PC-9 (cell line): ENCODE measurements at regions not wholly inside any gene's neighbourhood (a gene's known extent, or its start where the extent isn't known, plus 50 kb on each side); places are given as distances from the start of the nearest gene placed in this dataset.

Experiments
- BruUV-seq: library from RNA; stranded (reverse); fragments of 400-500 nt; replicated peaks from 2 replicates; lab custom pipeline; 2021; lab: Mats Ljungman, UMichigan
- CTCF ChIA-PET: fragments of 300-600 bp; sonication (Branson Sonifier 250); formaldehyde crosslinking; loops from one replicate; lab custom pipeline; 2022; ENCODE audit warnings: antibody characterized with exemption; lab: Charles Lee
- POLR2A ChIA-PET: fragments of 300-600 bp; sonication (Branson Sonifier 250); formaldehyde crosslinking; loops from one replicate; lab custom pipeline; 2022; ENCODE audit warnings: antibody characterized with exemption; ENCODE audit not compliant: unreplicated experiment; lab: Charles Lee
- DNase-seq, 2 experiments: peaks; one replicate each; pipeline versions ENCODE4 v3.0.0 to v3.0.0-alpha.2; 2015 to 2022; ENCODE audit warnings: mixed read lengths in 1 of 2
- H2AFZ ChIP-seq: fragments of 200-600 bp; sonication (generic); 2 replicates; pipeline ENCODE4 v1.8.1; 2017; ENCODE audit warnings: antibody characterized with exemption
- H3F3A ChIP-seq: fragments of 200-600 bp; sonication (generic); 2 replicates; pipeline ENCODE4 v1.8.1; 2017; ENCODE audit warnings: antibody characterized with exemption, mild to moderate bottlenecking, low read depth; ENCODE audit not compliant: insufficient read depth
- H3K27ac ChIP-seq: fragments of 200-600 bp; sonication (generic); 2 replicates; pipeline ENCODE4 v1.6.1; 2016; ENCODE audit warnings: mixed run types
- H3K27me3 ChIP-seq: fragments of 200-600 bp; sonication (generic); 2 replicates; pipeline ENCODE4 v1.6.1; 2016; ENCODE audit warnings: low read depth, mixed run types; ENCODE audit not compliant: insufficient read depth
- H3K36me3 ChIP-seq: fragments of 200-600 bp; sonication (generic); 2 replicates; pipeline ENCODE4 v1.6.1; 2016; ENCODE audit warnings: low read depth, mixed run types
- H3K4me1 ChIP-seq: fragments of 200-600 bp; sonication (generic); replicated peaks from 2 replicates; pipeline ENCODE4 v1.6.1; 2016; ENCODE audit warnings: mixed run types; ENCODE audit not compliant: insufficient read depth
- H3K4me2 ChIP-seq: fragments of 200-600 bp; sonication (generic); 2 replicates; pipeline ENCODE4 v1.6.1; 2017; ENCODE audit warnings: mixed run types
- H3K4me3 ChIP-seq: fragments of 200-600 bp; sonication (generic); 2 replicates; pipeline ENCODE4 v1.6.1; 2016; ENCODE audit warnings: mixed run types
- H3K79me2 ChIP-seq: fragments of 200-600 bp; sonication (generic); 2 replicates; pipeline ENCODE4 v1.6.1; 2017; ENCODE audit warnings: low read depth, mixed run types
- H3K9me2 ChIP-seq: fragments of 200-600 bp; sonication (generic); 2 replicates; pipeline ENCODE4 v1.8.1; 2017; ENCODE audit warnings: mild to moderate bottlenecking; ENCODE audit not compliant: insufficient read depth
- H3K9me3 ChIP-seq: fragments of 200-600 bp; sonication (generic); 2 replicates; pipeline ENCODE4 v1.8.1; 2016; ENCODE audit warnings: low read depth; ENCODE audit not compliant: insufficient read depth
- H4K20me1 ChIP-seq: fragments of 200-600 bp; sonication (generic); 2 replicates; pipeline ENCODE4 v1.8.1; 2017; ENCODE audit not compliant: insufficient read depth
- EZH2 ChIP-seq: fragments of 200-600 bp; sonication (generic); IDR thresholded peaks from 2 replicates; pipeline ENCODE4 v1.8.0; 2017; ENCODE audit warnings: antibody characterized with exemption, low read depth
- intact Hi-C: fragments of 100-400 bp; cut with micrococcal nuclease; formaldehyde crosslinking; loops from one replicate; pipeline ENCODE4 v1.10.0; 2022; ENCODE audit not compliant: unreplicated experiment
- TF ChIP-seq, protein P1 (sequence below): fragments of 200-600 bp; sonication (generic); conservative IDR thresholded peaks from 2 replicates; pipeline ENCODE4 v1.6.1; 2017; ENCODE audit warnings: mixed run types, antibody characterized with exemption, mild to moderate bottlenecking, moderate library complexity

GRCh38 chr12:105977652-105978051 lies 161.1 kb downstream of the NUAK1 start:
- Histone ChIP-seq H3K4me2 (no peak overlapping the region), H3K36me3 (no peaks in the 10 kb centered on the region), H3K27ac (no peak overlapping the region), H3F3A (no peaks in the 10 kb centered on the region), H3K27me3 (no peaks in the 10 kb centered on the region), H2AFZ (no peak overlapping the region), H3K9me2 (no peaks in the 10 kb centered on the region), H3K4me1 (no peaks in the 10 kb centered on the region), H3K79me2 (no peaks in the 10 kb centered on the region), H3K4me3 (no peak overlapping the region), H3K9me3 (peaks cover 3% of the 10 kb centered on the region; the same call in 1 of the 2 replicates), H4K20me1 (no peaks in the 10 kb centered on the region)
- intact Hi-C loops: no loop called here
- POLR2A ChIA-PET: no interaction called here
- BruUV-seq: no TSS peak
- DNase-seq: no peak
- TF ChIP-seq EZH2: no peak
- TF ChIP-seq, protein P1, sequence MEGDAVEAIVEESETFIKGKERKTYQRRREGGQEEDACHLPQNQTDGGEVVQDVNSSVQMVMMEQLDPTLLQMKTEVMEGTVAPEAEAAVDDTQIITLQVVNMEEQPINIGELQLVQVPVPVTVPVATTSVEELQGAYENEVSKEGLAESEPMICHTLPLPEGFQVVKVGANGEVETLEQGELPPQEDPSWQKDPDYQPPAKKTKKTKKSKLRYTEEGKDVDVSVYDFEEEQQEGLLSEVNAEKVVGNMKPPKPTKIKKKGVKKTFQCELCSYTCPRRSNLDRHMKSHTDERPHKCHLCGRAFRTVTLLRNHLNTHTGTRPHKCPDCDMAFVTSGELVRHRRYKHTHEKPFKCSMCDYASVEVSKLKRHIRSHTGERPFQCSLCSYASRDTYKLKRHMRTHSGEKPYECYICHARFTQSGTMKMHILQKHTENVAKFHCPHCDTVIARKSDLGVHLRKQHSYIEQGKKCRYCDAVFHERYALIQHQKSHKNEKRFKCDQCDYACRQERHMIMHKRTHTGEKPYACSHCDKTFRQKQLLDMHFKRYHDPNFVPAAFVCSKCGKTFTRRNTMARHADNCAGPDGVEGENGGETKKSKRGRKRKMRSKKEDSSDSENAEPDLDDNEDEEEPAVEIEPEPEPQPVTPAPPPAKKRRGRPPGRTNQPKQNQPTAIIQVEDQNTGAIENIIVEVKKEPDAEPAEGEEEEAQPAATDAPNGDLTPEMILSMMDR: no peak
- CTCF ChIA-PET: no interaction called here

GRCh38 chr12:105978276-105978675 lies 160.5 kb downstream of the NUAK1 start:
- no peak for DNase-seq
- Histone ChIP-seq H3K4me3 (no peak overlapping the region), H3K9me2 (no peaks in the 10 kb centered on the region), H3K27ac (no peak overlapping the region), H3K79me2 (no peaks in the 10 kb centered on the region), H2AFZ (no peak overlapping the region), H3K27me3 (no peaks in the 10 kb centered on the region), H3K9me3 (peaks cover 3% of the 10 kb centered on the region; the same call in 1 of the 2 replicates), H3K4me2 (no peak overlapping the region), H3K36me3 (no peaks in the 10 kb centered on the region), H4K20me1 (no peaks in the 10 kb centered on the region), H3F3A (no peaks in the 10 kb centered on the region), H3K4me1 (no peaks in the 10 kb centered on the region)
- intact Hi-C loops: no loop called here
- no peak for TF ChIP-seq EZH2
- TF ChIP-seq, protein P1: no peak
- POLR2A ChIA-PET: no interaction called here
- BruUV-seq: no TSS peak
- CTCF ChIA-PET: no interaction called here

GRCh38 chr12:105978686-105979085 lies 160.1 kb downstream of the NUAK1 start:
- Histone ChIP-seq H3K79me2 (no peaks in the 10 kb centered on the region), H3K9me3 (peaks cover 3% of the 10 kb centered on the region; the same call in 1 of the 2 replicates), H3K27me3 (no peaks in the 10 kb centered on the region), H3K4me2 (no peak overlapping the region), H3K36me3 (no peaks in the 10 kb centered on the region), H3F3A (no peaks in the 10 kb centered on the region), H3K4me1 (no peaks in the 10 kb centered on the region), H3K9me2 (no peaks in the 10 kb centered on the region), H3K4me3 (no peak overlapping the region), H2AFZ (no peak overlapping the region), H4K20me1 (no peaks in the 10 kb centered on the region), H3K27ac (no peak overlapping the region)
- POLR2A ChIA-PET: no interaction called here
- DNase-seq: no peak
- BruUV-seq: no TSS peak
- intact Hi-C loops: no loop called here
- TF ChIP-seq EZH2: no peak
- TF ChIP-seq, protein P1: no peak
- CTCF ChIA-PET: no interaction called here
